ENCODE measurements at regions not wholly inside any gene's neighbourhood (a gene's known extent, or its start where the extent isn't known, plus 50 kb on each side); places are given as distances from the start of the nearest gene placed in this dataset.

DNA sequence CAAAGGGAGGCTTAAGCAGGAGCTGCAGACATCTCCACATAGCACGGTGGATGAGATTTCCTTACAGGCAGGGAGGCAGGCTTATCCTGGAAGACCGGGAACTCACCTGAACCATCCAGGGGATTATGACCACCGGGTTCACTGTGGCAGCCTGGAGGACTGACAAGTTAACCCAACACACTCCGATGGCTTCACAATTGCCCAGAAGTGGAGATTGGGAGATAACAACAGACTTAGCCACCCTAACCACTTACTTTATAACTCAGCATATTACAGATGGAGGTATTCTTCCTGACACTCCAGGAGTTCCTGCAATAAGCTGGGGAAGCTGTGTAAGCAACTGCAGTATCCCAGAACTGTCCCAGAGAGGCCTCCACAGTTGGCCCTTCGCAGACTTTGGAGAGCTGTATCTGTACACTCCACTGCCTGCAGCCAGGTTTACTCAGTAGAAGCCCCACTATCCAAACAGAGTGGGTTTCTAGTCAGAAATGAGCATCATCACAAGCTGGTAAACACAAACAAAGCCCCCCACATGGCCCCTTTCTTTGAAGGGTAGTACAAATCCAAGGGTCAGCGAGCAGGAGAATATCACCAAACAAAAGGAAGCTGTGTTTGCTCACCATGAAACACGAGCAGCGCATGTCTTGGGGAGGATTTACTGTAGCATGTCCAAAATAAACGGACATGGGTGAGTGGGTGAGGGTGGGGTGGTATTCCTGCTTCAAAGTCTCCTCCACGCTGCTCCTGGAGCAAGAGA is 462.2 kb downstream of the RASEF start:
- TF ChIP-seq, protein P1, sequence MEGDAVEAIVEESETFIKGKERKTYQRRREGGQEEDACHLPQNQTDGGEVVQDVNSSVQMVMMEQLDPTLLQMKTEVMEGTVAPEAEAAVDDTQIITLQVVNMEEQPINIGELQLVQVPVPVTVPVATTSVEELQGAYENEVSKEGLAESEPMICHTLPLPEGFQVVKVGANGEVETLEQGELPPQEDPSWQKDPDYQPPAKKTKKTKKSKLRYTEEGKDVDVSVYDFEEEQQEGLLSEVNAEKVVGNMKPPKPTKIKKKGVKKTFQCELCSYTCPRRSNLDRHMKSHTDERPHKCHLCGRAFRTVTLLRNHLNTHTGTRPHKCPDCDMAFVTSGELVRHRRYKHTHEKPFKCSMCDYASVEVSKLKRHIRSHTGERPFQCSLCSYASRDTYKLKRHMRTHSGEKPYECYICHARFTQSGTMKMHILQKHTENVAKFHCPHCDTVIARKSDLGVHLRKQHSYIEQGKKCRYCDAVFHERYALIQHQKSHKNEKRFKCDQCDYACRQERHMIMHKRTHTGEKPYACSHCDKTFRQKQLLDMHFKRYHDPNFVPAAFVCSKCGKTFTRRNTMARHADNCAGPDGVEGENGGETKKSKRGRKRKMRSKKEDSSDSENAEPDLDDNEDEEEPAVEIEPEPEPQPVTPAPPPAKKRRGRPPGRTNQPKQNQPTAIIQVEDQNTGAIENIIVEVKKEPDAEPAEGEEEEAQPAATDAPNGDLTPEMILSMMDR (IDR thresholded peaks at IDR 0.05): no peak
- no peak for TF ChIP-seq POLR2A (IDR thresholded peaks at IDR 0.05)
- no peak for TF ChIP-seq POLR2AphosphoS5 (IDR thresholded peaks at IDR 0.05)

Data from transverse colon (tissue), 4 donors.